Neural cell (in vitro differentiated cells): ENCODE measurements at regions not wholly inside any gene's neighbourhood (a gene's known extent, or its start where the extent isn't known, plus 50 kb on each side); places are given as distances from the start of the nearest gene placed in this dataset.

Experiments used
- H2AFZ ChIP-seq: fragments of 200-600, 300-800 bp; sonication (generic), shearing (Covaris generic); 2 replicates; pipeline ENCODE4 v1.6.0; 2014; ENCODE audit warnings: low read depth, mild to moderate bottlenecking, antibody characterized with exemption, low read length, moderate library complexity
- H3F3A ChIP-seq: fragments of 200-600 bp; shearing (Covaris generic); 2 replicates; pipeline ENCODE4 v1.6.1; 2016; ENCODE audit warnings: mild to moderate bottlenecking, moderate library complexity, mixed read lengths, antibody characterized with exemption, low read length; ENCODE audit not compliant: insufficient read depth, poor library complexity, severe bottlenecking
- H3K27ac ChIP-seq: fragments of 200-600, 300-800 bp; sonication (generic), shearing (Covaris generic); 2 replicates; pipeline ENCODE4 v1.5.1; 2014; ENCODE audit warnings: mild to moderate bottlenecking, low read length, moderate library complexity
- H3K27me3 ChIP-seq: fragments of 300-800, 200-600 bp; sonication (generic), shearing (Covaris generic); 2 replicates; pipeline ENCODE4 v1.6.0; 2014; ENCODE audit warnings: mild to moderate bottlenecking, low read depth, low read length, moderate library complexity; ENCODE audit not compliant: insufficient read depth
- H3K36me3 ChIP-seq: fragments of 300-800, 200-600 bp; sonication (generic), shearing (Covaris generic); 2 replicates; pipeline ENCODE4 v1.5.1; 2014; ENCODE audit warnings: mild to moderate bottlenecking, antibody characterized with exemption, low read length, moderate library complexity; ENCODE audit not compliant: insufficient read depth
- H3K4me2 ChIP-seq: fragments of 300-800, 200-600 bp; sonication (generic), shearing (Covaris generic); 2 replicates; pipeline ENCODE4 v1.6.0; 2014; ENCODE audit warnings: mild to moderate bottlenecking, low read length
- H3K4me3 ChIP-seq: fragments of 300-800, 200-600 bp; sonication (generic), shearing (Covaris generic); 2 replicates; pipeline ENCODE4 v1.5.1; 2014; ENCODE audit warnings: mild to moderate bottlenecking, low read length, moderate library complexity
- H3K79me2 ChIP-seq: fragments of 200-600 bp; shearing (Covaris generic); replicated peaks from 2 replicates; pipeline ENCODE4 v1.6.0; 2014; ENCODE audit warnings: mild to moderate bottlenecking, low read length, moderate library complexity; ENCODE audit not compliant: insufficient read depth
- H3K9ac ChIP-seq: fragments of 300-800, 200-600 bp; sonication (generic), shearing (Covaris generic); 2 replicates; pipeline ENCODE4 v1.6.1; 2016; ENCODE audit warnings: mild to moderate bottlenecking, low read length, mixed read lengths
- H3K9me2 ChIP-seq: fragments of 200-600 bp; shearing (Covaris generic); 2 replicates; pipeline ENCODE4 v1.6.1; 2016; ENCODE audit warnings: mild to moderate bottlenecking, low read length, mixed read lengths; ENCODE audit not compliant: insufficient read depth
- H3K9me3 ChIP-seq: fragments of 200-600, 300-800 bp; sonication (generic), shearing (Covaris generic); 2 replicates; pipeline ENCODE4 v1.6.1; 2016; ENCODE audit warnings: mild to moderate bottlenecking, mixed run types, low read length, moderate library complexity, mixed read lengths
- H4K20me1 ChIP-seq: fragments of 200-600 bp; shearing (Covaris generic); 2 replicates; pipeline ENCODE4 v1.6.1; 2016; ENCODE audit warnings: mild to moderate bottlenecking, mixed run types; ENCODE audit not compliant: insufficient read depth
- EP300 ChIP-seq: fragments of 450-650 bp; conservative IDR thresholded peaks from 2 replicates; pipeline ENCODE4 v1.6.1; 2014; ENCODE audit warnings: antibody characterized with exemption, mild to moderate bottlenecking, moderate library complexity; ENCODE audit not compliant: poor library complexity, severe bottlenecking
- EZH2 ChIP-seq: fragments of 200-600, 300-800 bp; shearing (Covaris generic), sonication (generic); IDR thresholded peaks from 2 replicates; pipeline ENCODE4 v1.6.1; 2014; ENCODE audit warnings: antibody characterized with exemption, low read length, borderline replicate concordance, mild to moderate bottlenecking; ENCODE audit not compliant: insufficient read depth, poor library complexity, severe bottlenecking
- MXI1 ChIP-seq: fragments of 450-650 bp; conservative IDR thresholded peaks from 2 replicates; pipeline ENCODE4 v1.6.1; 2014; ENCODE audit warnings: antibody characterized with exemption, mild to moderate bottlenecking; ENCODE audit not compliant: poor library complexity, severe bottlenecking
- POLR2AphosphoS5 ChIP-seq: IDR thresholded peaks from 2 replicates; pipeline ENCODE4 v1.6.1; 2012
- RAD21 ChIP-seq: fragments of 450-650 bp; conservative IDR thresholded peaks from 2 replicates; pipeline ENCODE4 v1.6.1; 2014; ENCODE audit warnings: antibody characterized with exemption, mild to moderate bottlenecking, moderate library complexity
- REST ChIP-seq: IDR thresholded peaks from 2 replicates; pipeline ENCODE4 v1.6.1; 2012; ENCODE audit warnings: borderline replicate concordance
- SMC3 ChIP-seq: fragments of 450-650 bp; conservative IDR thresholded peaks from 2 replicates; pipeline ENCODE4 v1.6.1; 2014; ENCODE audit warnings: antibody characterized with exemption, mild to moderate bottlenecking, moderate library complexity; ENCODE audit not compliant: poor library complexity
- TAF1 ChIP-seq: IDR thresholded peaks from 2 replicates; pipeline ENCODE4 v1.6.1; 2012; ENCODE audit warnings: low read depth
- TF ChIP-seq, protein P1 (sequence below): fragments of 450-650 bp; IDR thresholded peaks from 2 replicates; pipeline ENCODE4 v1.5.1; 2014; ENCODE audit warnings: antibody characterized with exemption, mild to moderate bottlenecking, moderate library complexity; ENCODE audit not compliant: poor library complexity, severe bottlenecking

DNA sequence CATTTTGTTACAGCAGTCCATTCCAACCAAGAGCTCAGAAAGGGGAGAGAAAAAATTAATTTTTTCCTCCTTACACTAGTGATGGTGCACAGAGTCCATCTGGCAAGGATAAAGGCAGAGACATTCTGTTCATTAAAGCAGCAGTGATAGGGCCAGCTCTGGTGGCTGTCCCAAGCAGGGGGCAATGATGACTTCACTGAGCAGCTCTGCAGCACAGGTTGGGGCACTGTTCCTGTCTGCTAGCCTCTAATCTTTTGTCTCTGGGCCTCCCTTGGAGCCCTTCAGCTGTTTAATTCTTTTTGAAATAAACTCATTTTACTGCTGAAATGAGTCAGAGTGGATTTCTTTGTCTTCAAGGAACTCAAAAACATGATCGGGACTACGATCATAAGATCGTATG, 200.9 kb upstream of the PLXNC1 start:
- no peak overlapping the region for H3K9ac ChIP-seq
- no peak for TF ChIP-seq SMC3
- TF ChIP-seq REST: no peak
- TF ChIP-seq, protein P1, sequence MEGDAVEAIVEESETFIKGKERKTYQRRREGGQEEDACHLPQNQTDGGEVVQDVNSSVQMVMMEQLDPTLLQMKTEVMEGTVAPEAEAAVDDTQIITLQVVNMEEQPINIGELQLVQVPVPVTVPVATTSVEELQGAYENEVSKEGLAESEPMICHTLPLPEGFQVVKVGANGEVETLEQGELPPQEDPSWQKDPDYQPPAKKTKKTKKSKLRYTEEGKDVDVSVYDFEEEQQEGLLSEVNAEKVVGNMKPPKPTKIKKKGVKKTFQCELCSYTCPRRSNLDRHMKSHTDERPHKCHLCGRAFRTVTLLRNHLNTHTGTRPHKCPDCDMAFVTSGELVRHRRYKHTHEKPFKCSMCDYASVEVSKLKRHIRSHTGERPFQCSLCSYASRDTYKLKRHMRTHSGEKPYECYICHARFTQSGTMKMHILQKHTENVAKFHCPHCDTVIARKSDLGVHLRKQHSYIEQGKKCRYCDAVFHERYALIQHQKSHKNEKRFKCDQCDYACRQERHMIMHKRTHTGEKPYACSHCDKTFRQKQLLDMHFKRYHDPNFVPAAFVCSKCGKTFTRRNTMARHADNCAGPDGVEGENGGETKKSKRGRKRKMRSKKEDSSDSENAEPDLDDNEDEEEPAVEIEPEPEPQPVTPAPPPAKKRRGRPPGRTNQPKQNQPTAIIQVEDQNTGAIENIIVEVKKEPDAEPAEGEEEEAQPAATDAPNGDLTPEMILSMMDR: no peak
- H2AFZ ChIP-seq: no peak overlapping the region

DNA sequence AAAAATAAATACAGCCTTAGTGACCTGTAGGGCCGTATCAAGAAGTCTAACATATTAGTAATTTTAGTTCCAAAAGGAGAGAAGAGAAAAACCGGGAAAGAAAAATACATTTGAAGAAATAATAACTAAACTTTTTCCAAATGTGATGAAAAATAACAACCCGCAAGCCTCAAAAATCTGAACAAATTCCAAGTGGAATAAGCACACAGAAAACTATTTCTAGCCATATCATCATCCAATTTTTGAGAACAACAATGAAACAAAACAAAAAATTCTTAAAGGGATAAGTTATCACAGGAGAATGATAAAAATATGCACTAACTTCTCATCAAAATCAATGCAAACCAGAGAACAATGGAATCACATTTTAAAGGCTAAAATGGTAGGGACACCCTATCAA, 198.1 kb upstream of the PLXNC1 start:
- no peaks in the 10 kb centered on the region for H3K9me3 ChIP-seq
- H3K4me3 ChIP-seq: no peak overlapping the region
- no peaks in the 10 kb centered on the region for H3K27me3 ChIP-seq
- no peaks in the 10 kb centered on the region for H3K79me2 ChIP-seq
- H3F3A ChIP-seq: no peaks in the 10 kb centered on the region
- no peaks in the 10 kb centered on the region for H3K36me3 ChIP-seq
- no peaks in the 10 kb centered on the region for H4K20me1 ChIP-seq
- H3K27ac ChIP-seq: no peak overlapping the region
- H3K9me2 ChIP-seq: no peaks in the 10 kb centered on the region
- TF ChIP-seq EZH2 (no peak), EP300 (no peak), REST (no peak), TAF1 (no peak), POLR2AphosphoS5 (no peak), MXI1 (no peak), RAD21 (no peak), SMC3 (no peak)
- TF ChIP-seq, protein P1: no peak
- H2AFZ ChIP-seq: no peak overlapping the region
- no peak overlapping the region for H3K4me2 ChIP-seq
- H3K9ac ChIP-seq: no peak overlapping the region

More for the DNA sequence above, 200.9 kb upstream of the PLXNC1 start:
- Histone ChIP-seq H3K79me2 (no peaks in the 10 kb centered on the region), H3K4me3 (no peak overlapping the region), H3K27ac (no peak overlapping the region), H3K36me3 (no peaks in the 10 kb centered on the region), H3K9me3 (no peaks in the 10 kb centered on the region), H3K4me2 (no peak overlapping the region), H3K27me3 (no peaks in the 10 kb centered on the region), H4K20me1 (no peaks in the 10 kb centered on the region), H3K9me2 (no peaks in the 10 kb centered on the region), H3F3A (no peaks in the 10 kb centered on the region)
